Fibroblast of mammary gland (primary cell): ENCODE measurements at regions not wholly inside any gene's neighbourhood (a gene's known extent, or its start where the extent isn't known, plus 50 kb on each side); places are given as distances from the start of the nearest gene placed in this dataset.

Experiments used
- DNase-seq: peaks from one replicate; pipeline ENCODE4 v3.0.0-alpha.2; 2010; ENCODE audit warnings: low read depth
- H3K4me3 ChIP-seq: 2 replicates; pipeline ENCODE4 v1.5.1; 2011; ENCODE audit warnings: low read depth, mild to moderate bottlenecking, low read length, moderate library complexity; ENCODE audit not compliant: control insufficient read depth
- TF ChIP-seq, protein P1 (sequence below): conservative IDR thresholded peaks from 2 replicates; pipeline ENCODE4 v1.5.1; 2011; ENCODE audit warnings: low read depth, low read length, inconsistent platforms; ENCODE audit not compliant: control insufficient read depth, insufficient read depth

DNA sequence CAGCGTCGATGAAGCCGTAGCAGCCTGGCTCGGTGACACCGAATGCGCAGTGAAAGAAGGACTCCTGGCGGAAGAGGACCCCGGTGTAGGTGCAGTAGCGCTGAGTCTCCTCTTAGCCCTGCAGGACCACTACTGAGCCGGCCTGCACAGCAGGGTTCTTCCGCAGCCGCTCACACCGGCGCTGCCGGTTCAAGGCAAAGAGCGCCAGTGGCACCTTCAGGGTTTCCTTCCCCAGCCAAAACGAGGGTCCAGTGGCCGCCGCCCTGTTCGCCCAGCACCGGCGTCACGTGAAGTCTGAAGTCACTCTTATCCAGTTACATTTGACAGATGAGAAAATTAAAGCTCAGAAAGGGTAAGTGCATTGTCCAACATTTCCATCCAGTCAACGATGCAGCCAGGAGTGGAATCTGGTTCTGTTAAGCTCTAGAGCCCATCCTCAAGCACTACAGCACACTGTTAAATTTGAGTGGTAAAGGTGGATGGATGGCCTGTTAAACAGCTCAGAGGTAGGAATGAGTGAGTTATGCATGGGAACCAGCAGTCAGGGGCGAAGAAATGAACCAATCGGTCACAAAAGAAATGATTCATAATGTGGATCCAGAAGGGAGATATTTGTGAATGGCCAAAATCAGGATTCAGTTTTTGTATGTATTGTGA lies 50.2 kb upstream of the SMIM36 start:
- no peak for DNase-seq
- no peak overlapping the region for H3K4me3 ChIP-seq
- TF ChIP-seq, protein P1, sequence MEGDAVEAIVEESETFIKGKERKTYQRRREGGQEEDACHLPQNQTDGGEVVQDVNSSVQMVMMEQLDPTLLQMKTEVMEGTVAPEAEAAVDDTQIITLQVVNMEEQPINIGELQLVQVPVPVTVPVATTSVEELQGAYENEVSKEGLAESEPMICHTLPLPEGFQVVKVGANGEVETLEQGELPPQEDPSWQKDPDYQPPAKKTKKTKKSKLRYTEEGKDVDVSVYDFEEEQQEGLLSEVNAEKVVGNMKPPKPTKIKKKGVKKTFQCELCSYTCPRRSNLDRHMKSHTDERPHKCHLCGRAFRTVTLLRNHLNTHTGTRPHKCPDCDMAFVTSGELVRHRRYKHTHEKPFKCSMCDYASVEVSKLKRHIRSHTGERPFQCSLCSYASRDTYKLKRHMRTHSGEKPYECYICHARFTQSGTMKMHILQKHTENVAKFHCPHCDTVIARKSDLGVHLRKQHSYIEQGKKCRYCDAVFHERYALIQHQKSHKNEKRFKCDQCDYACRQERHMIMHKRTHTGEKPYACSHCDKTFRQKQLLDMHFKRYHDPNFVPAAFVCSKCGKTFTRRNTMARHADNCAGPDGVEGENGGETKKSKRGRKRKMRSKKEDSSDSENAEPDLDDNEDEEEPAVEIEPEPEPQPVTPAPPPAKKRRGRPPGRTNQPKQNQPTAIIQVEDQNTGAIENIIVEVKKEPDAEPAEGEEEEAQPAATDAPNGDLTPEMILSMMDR, result no peak
